Anterior cingulate cortex (tissue), 58 donors: ENCODE measurements at regions not wholly inside any gene's neighbourhood (a gene's known extent, or its start where the extent isn't known, plus 50 kb on each side); places are given as distances from the start of the nearest gene placed in this dataset.

Experiments
- DNase-seq, 58 donors: peaks; one replicate each; lab custom pipeline; 2025; lab: John Stamatoyannopoulos, UW

- no peak for DNase-seq
Measured at GRCh38 chr12:115659422-115659821, 618.1 kb downstream of the MED13L start.

- DNase-seq, result no peak
Measured at GRCh38 chr12:115657081-115658013, 620.1 kb downstream of the MED13L start.

- no peak for DNase-seq
Measured at GRCh38 chr12:115650026-115650425, 627.5 kb downstream of the MED13L start.

- no peak for DNase-seq
Measured at GRCh38 chr12:115648463-115648862, 629.0 kb downstream of the MED13L start.

- no peak for DNase-seq
Measured at GRCh38 chr12:115646210-115646609, 631.3 kb downstream of the MED13L start.

- no peak for DNase-seq
Measured at GRCh38 chr12:115640929-115641328, 636.6 kb downstream of the MED13L start.

GRCh38 chr12:115639648-115640012 is 637.9 kb downstream of the MED13L start:
- no peak for DNase-seq

- no peak for DNase-seq
Measured at GRCh38 chr12:115638733-115639647, 638.5 kb downstream of the MED13L start.

- no peak for DNase-seq
Measured at GRCh38 chr12:115636546-115636945, 640.9 kb downstream of the MED13L start.

- no peak for DNase-seq
Measured at GRCh38 chr12:115632308-115632707, 645.2 kb downstream of the MED13L start.

GRCh38 chr12:115630136-115630535 is 647.4 kb downstream of the MED13L start:
- no peak for DNase-seq

GRCh38 chr12:115626210-115626609 is 651.3 kb downstream of the MED13L start:
- DNase-seq, result no peak

- DNase-seq, result no peak
Measured at GRCh38 chr12:115623764-115624334, 653.6 kb downstream of the MED13L start.

GRCh38 chr12:115623275-115623674 is 654.2 kb downstream of the MED13L start:
- DNase-seq, result no peak

- no peak for DNase-seq
Measured at GRCh38 chr12:115620816-115621215, 656.7 kb downstream of the MED13L start.

GRCh38 chr12:115619889-115620288 is 657.6 kb downstream of the MED13L start:
- no peak for DNase-seq

GRCh38 chr12:115619061-115619460 is 658.4 kb downstream of the MED13L start:
- no peak for DNase-seq

GRCh38 chr12:115618105-115618504 is 659.4 kb downstream of the MED13L start:
- DNase-seq, result no peak

- DNase-seq, result no peak
Measured at GRCh38 chr12:115617391-115617790, 660.1 kb downstream of the MED13L start.

- DNase-seq, result peak in 1 of 58 donors; percentile 16
Measured at GRCh38 chr12:115611477-115611876, 666.0 kb downstream of the MED13L start.

GRCh38 chr12:115609347-115609746 is 668.1 kb downstream of the MED13L start:
- no peak for DNase-seq
